HG03095 (cell line): ENCODE measurements at regions not wholly inside any gene's neighbourhood (a gene's known extent, or its start where the extent isn't known, plus 50 kb on each side); places are given as distances from the start of the nearest gene placed in this dataset.

Experiments
- ATAC-seq: cut with Tn5 transposase; IDR thresholded peaks from one replicate; pipeline ENCODE4 v1.9.1; 2021; ENCODE audit warnings: moderate library complexity; ENCODE audit not compliant: unreplicated experiment

GRCh38 chr3:159907828-159908227, 80.8 kb upstream of the IL12A start:
- no peak for ATAC-seq

- peak; percentile 82 for ATAC-seq
Measured at GRCh38 chr3:159910991-159911663, 77.5 kb upstream of the IL12A start.

GRCh38 chr3:159911664-159912037, 77.0 kb upstream of the IL12A start:
- no peak for ATAC-seq

GRCh38 chr3:159913712-159914414, 74.8 kb upstream of the IL12A start:
- ATAC-seq = no peak

GRCh38 chr3:159914426-159914825, 74.2 kb upstream of the IL12A start:
- ATAC-seq = no peak

- ATAC-seq = no peak
Measured at GRCh38 chr3:159916052-159916451, 72.6 kb upstream of the IL12A start.

GRCh38 chr3:159917141-159917540, 71.5 kb upstream of the IL12A start:
- no peak for ATAC-seq

GRCh38 chr3:159919873-159920272, 68.8 kb upstream of the IL12A start:
- ATAC-seq = peak; percentile 72

GRCh38 chr3:159922193-159922840, 66.3 kb upstream of the IL12A start:
- ATAC-seq = no peak

GRCh38 chr3:159922861-159923312, 65.7 kb upstream of the IL12A start:
- ATAC-seq = peak; percentile 93

GRCh38 chr3:159923336-159923735, 65.3 kb upstream of the IL12A start:
- no peak for ATAC-seq

- no peak for ATAC-seq
Measured at GRCh38 chr3:159923956-159924355, 64.7 kb upstream of the IL12A start.

GRCh38 chr3:159924411-159924810, 64.2 kb upstream of the IL12A start:
- ATAC-seq = no peak

GRCh38 chr3:159925248-159925647, 63.4 kb upstream of the IL12A start:
- ATAC-seq = no peak

- ATAC-seq = no peak
Measured at GRCh38 chr3:159926573-159926972, 62.1 kb upstream of the IL12A start.

- ATAC-seq = no peak
Measured at GRCh38 chr3:159928071-159928491, 60.6 kb upstream of the IL12A start.

- ATAC-seq = no peak
Measured at GRCh38 chr3:159928666-159929065, 60.0 kb upstream of the IL12A start.

- peak; percentile 62 for ATAC-seq
Measured at GRCh38 chr3:159929171-159930141, 59.2 kb upstream of the IL12A start.

GRCh38 chr3:159934216-159934615, 54.4 kb upstream of the IL12A start:
- ATAC-seq = no peak

GRCh38 chr3:159936541-159936940, 52.1 kb upstream of the IL12A start:
- ATAC-seq = no peak
